K562 (cell line): ENCODE measurements at regions not wholly inside any gene's neighbourhood (a gene's known extent, or its start where the extent isn't known, plus 50 kb on each side); places are given as distances from the start of the nearest gene placed in this dataset.

ENCODE experiments used
- BRF2 ChIP-seq: IDR thresholded peaks from 3 replicates; pipeline ENCODE4 v1.6.1; 2011; ENCODE audit warnings: borderline replicate concordance, mild to moderate bottlenecking; ENCODE audit not compliant: insufficient read length, insufficient read depth
- STAT5B ChIP-seq: fragments of 250-450 bp; sonication (Bioruptor Pico); IDR thresholded peaks from 2 replicates; pipeline ENCODE4 v1.8.0; 2021; ENCODE audit warnings: mild to moderate bottlenecking, inconsistent platforms
- UBTF ChIP-seq, 2 experiments: IDR thresholded peaks; 2 replicates each; pipeline ENCODE4 v1.6.1; 2012; ENCODE audit warnings: improper control_type of control experiment in 2 of 2, low read depth in 2 of 2, low read length in 2 of 2, borderline replicate concordance in 1 of 2
- TF ChIP-seq, protein P1 (sequence below): sonication (generic); formaldehyde crosslinking; IDR thresholded peaks from 2 replicates; pipeline ENCODE4 v1.8.0; 2022; ENCODE audit warnings: missing genetic modification reagents, mild to moderate bottlenecking, borderline replicate concordance

DNA sequence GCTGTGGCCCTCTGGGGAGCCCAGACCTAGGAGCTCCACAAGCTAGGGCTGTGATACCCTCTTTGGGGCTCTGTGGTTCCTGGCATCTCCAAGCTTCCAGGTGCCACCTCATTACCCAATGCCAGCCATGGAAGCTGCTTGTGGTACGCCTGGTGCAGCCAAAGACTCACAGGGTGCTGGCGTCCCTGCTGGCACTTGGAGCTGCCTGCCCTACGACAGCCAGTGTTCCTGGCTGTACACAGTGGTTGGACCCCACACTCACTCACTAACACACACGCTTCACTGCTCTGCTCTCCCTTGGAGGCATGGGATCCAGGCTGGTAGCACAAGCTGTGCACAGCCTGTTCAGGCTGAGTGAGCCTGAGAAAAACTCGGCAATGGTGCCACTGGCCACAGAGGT lies 894.1 kb upstream of the PHF14 start:
- TF ChIP-seq STAT5B (no peak), BRF2 (no peak), UBTF (IDR thresholded peaks at IDR 0.05; ENCODE audit: borderline replicate concordance in 1 of 2, low read depth in 2 of 2, low read length in 2 of 2) (no peak)
- TF ChIP-seq, protein P1, sequence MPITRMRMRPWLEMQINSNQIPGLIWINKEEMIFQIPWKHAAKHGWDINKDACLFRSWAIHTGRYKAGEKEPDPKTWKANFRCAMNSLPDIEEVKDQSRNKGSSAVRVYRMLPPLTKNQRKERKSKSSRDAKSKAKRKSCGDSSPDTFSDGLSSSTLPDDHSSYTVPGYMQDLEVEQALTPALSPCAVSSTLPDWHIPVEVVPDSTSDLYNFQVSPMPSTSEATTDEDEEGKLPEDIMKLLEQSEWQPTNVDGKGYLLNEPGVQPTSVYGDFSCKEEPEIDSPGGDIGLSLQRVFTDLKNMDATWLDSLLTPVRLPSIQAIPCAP, result no peak
